ENCODE measurements at regions not wholly inside any gene's neighbourhood (a gene's known extent, or its start where the extent isn't known, plus 50 kb on each side); places are given as distances from the start of the nearest gene placed in this dataset.

- no peak for DNase-seq (ENCODE audit: low read depth in 2 of 3, low spot score in 2 of 3)
Measured at GRCh38 chr4:38189445-38189844, 229.2 kb downstream of the PTTG2 start.

- no peak for DNase-seq (ENCODE audit: low read depth in 2 of 3, low spot score in 2 of 3)
Measured at GRCh38 chr4:38190717-38191178, 230.6 kb downstream of the PTTG2 start.

- no peak for DNase-seq (ENCODE audit: low read depth in 2 of 3, low spot score in 2 of 3)
Measured at GRCh38 chr4:38192516-38192915, 232.3 kb downstream of the PTTG2 start.

GRCh38 chr4:38193236-38193863, 233.2 kb downstream of the PTTG2 start:
- no peak for DNase-seq (ENCODE audit: low read depth in 2 of 3, low spot score in 2 of 3)

- DNase-seq (ENCODE audit: low read depth in 2 of 3, low spot score in 2 of 3), result no peak
Measured at GRCh38 chr4:38194047-38194602, 233.9 kb downstream of the PTTG2 start.

- DNase-seq (ENCODE audit: low read depth in 2 of 3, low spot score in 2 of 3), result no peak
Measured at GRCh38 chr4:38195486-38195885, 235.3 kb downstream of the PTTG2 start.

- no peak for DNase-seq (ENCODE audit: low read depth in 2 of 3, low spot score in 2 of 3)
Measured at GRCh38 chr4:38195911-38196310, 235.7 kb downstream of the PTTG2 start.

GRCh38 chr4:38202242-38202641, 242.0 kb downstream of the PTTG2 start:
- no peak for DNase-seq (ENCODE audit: low read depth in 2 of 3, low spot score in 2 of 3)

- DNase-seq (ENCODE audit: low read depth in 2 of 3, low spot score in 2 of 3), result no peak
Measured at GRCh38 chr4:38203609-38204008, 243.4 kb downstream of the PTTG2 start.

GRCh38 chr4:38204339-38205035, 244.3 kb downstream of the PTTG2 start:
- DNase-seq (ENCODE audit: low read depth in 2 of 3, low spot score in 2 of 3), result no peak

- DNase-seq (ENCODE audit: low read depth in 2 of 3, low spot score in 2 of 3), result no peak
Measured at GRCh38 chr4:38205261-38205660, 245.1 kb downstream of the PTTG2 start.

- no peak for DNase-seq (ENCODE audit: low read depth in 2 of 3, low spot score in 2 of 3)
Measured at GRCh38 chr4:38207110-38207457, 246.9 kb downstream of the PTTG2 start.

GRCh38 chr4:38209654-38210053, 249.5 kb downstream of the PTTG2 start:
- no peak for DNase-seq (ENCODE audit: low read depth in 2 of 3, low spot score in 2 of 3)

- no peak for DNase-seq (ENCODE audit: low read depth in 2 of 3, low spot score in 2 of 3)
Measured at GRCh38 chr4:38210396-38211114, 250.4 kb downstream of the PTTG2 start.

GRCh38 chr4:38211885-38212284, 251.7 kb downstream of the PTTG2 start:
- DNase-seq (ENCODE audit: low read depth in 2 of 3, low spot score in 2 of 3), result no peak

- peak in 1 of 3 donors; percentile 24 for DNase-seq (ENCODE audit: low read depth in 2 of 3, low spot score in 2 of 3)
Measured at GRCh38 chr4:38213083-38213805, 253.0 kb downstream of the PTTG2 start.

- no peak for DNase-seq (ENCODE audit: low read depth in 2 of 3, low spot score in 2 of 3)
Measured at GRCh38 chr4:38222892-38223291, 262.7 kb downstream of the PTTG2 start.

GRCh38 chr4:38223306-38223705, 263.1 kb downstream of the PTTG2 start:
- no peak for DNase-seq (ENCODE audit: low read depth in 2 of 3, low spot score in 2 of 3)

GRCh38 chr4:38223782-38224236, 263.6 kb downstream of the PTTG2 start:
- DNase-seq (ENCODE audit: low read depth in 2 of 3, low spot score in 2 of 3), result no peak

GRCh38 chr4:38224850-38225249, 264.7 kb downstream of the PTTG2 start:
- no peak for DNase-seq (ENCODE audit: low read depth in 2 of 3, low spot score in 2 of 3)

- DNase-seq (ENCODE audit: low read depth in 2 of 3, low spot score in 2 of 3), result no peak
Measured at GRCh38 chr4:38226170-38226569, 266.0 kb downstream of the PTTG2 start.
